ENCODE measurements at regions not wholly inside any gene's neighbourhood (a gene's known extent, or its start where the extent isn't known, plus 50 kb on each side); places are given as distances from the start of the nearest gene placed in this dataset.

DNA sequence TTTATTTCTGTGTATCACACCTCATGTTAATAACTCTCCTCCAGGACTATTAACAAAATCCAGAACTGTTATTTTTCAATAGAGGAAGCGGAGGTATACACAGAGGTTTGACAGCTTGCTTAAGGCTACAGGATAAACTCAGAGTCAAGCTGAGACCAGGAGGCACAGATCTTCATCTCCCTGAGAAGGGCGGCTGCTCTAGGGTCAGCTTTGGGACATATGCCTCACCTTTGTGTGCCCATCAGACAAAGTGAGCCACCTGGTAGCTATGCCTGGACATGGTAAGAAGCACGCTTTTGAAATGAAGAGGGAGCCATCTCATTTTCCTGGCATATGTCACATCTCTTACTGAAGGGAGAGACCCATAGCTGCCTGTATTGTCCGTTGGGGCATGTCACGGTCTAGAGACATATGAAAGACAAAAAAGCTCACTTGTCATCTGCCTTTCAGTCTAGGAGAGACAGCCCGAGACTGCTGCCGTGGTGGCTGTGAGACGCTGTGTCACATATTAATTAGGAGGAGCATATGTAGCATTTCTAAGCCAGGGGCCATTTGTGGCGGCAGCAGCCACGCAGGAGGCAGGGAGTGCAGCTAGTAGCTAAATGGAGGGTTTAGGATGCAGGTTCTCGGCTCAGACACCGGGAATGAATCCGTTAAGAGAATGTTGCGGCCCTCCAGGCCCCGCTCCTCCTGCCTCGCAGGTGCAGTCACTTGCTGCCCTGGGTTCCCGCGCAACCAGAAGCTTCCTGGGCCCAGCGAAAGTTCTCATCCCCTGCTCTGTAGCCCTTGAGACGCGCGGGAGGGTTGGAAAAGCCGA, 161.3 kb upstream of the C1orf21 start:
- Histone ChIP-seq H3K79me1 (ENCODE audit: low read depth in 1 of 2, low read length in 2 of 2) (no peaks in the 10 kb centered on the region), H2AFZ (replicated peaks; ENCODE audit: low read length, poor library complexity) (no peak overlapping the region), H3K23ac (ENCODE audit: low read depth, low read length) (no peak overlapping the region), H2BK15ac (ENCODE audit: low read depth, low read length) (no peak overlapping the region), H3K9ac (ENCODE audit: low read depth, low read length) (no peak overlapping the region), H3K4ac (ENCODE audit: low read depth, low read length) (no peak overlapping the region), H3K9me3 (ENCODE audit: control insufficient read depth, insufficient read depth, low read length) (no peaks in the 10 kb centered on the region), H4K91ac (ENCODE audit: insufficient read depth, low read depth, low read length) (0 out of 2 replicates have a peak overlapping the region, but pooled peaks have one; percentile 23), H4K20me1 (ENCODE audit: insufficient read depth, low read length) (no peaks in the 10 kb centered on the region), H3K56ac (ENCODE audit: extremely low read depth, insufficient read depth, low read length) (no peak overlapping the region), H2BK120ac (ENCODE audit: low read depth, low read length) (no peak overlapping the region), H3K14ac (replicated peaks; ENCODE audit: low read depth, low read length) (no peak overlapping the region), H3K9me1 (ENCODE audit: insufficient read depth, low read length) (peaks cover 4% of the 10 kb centered on the region; the same call in 1 of the 2 replicates), H2BK5ac (ENCODE audit: low read depth, low read length, poor library complexity, severe bottlenecking) (no peak overlapping the region), H4K5ac (ENCODE audit: low read depth, low read length) (no peak overlapping the region), H3K27me3 (ENCODE audit: control insufficient read depth, insufficient read depth, low read length) (peaks cover 11% of the 10 kb centered on the region), H3K18ac (ENCODE audit: low read depth, low read length) (no peak overlapping the region), H4K8ac (ENCODE audit: low read depth in 2 of 2, low read length in 2 of 2) (no peak overlapping the region), H2AK5ac (ENCODE audit: low read depth, low read length) (no peak overlapping the region), H2AK9ac (replicated peaks; ENCODE audit: low read depth, low read length, poor library complexity) (no peak overlapping the region), H2BK20ac (ENCODE audit: low read depth, low read length) (no peak overlapping the region), H3K4me2 (ENCODE audit: low read depth, low read length) (no peak overlapping the region), H3K27ac (ENCODE audit: insufficient read depth, low read length) (no peak overlapping the region), H3K4me3 (ENCODE audit: insufficient read depth, low read depth, low read length) (no peak overlapping the region), H3K36me3 (ENCODE audit: control insufficient read depth, insufficient read depth, low read length) (no peaks in the 10 kb centered on the region), H3K4me1 (ENCODE audit: control insufficient read depth, insufficient read depth, low read length) (no peaks in the 10 kb centered on the region; the same call in 1 of the 2 replicates)
- intact Hi-C loops (cut with micrococcal nuclease) (loop anchor here (10.0 kb wide), 2 partner anchors 271 to 571 kb away; partner anchors contain the start of gene APOBEC4), in situ Hi-C loops (cut with MboI; ENCODE audit: low sequenced_read_pairs) (loop anchor here (10.0 kb wide), 1 partner anchor 439 kb away; no protein-coding TSS in a partner anchor), dilution Hi-C loops (cut with HindIII; ENCODE audit: low sequenced_read_pairs, unreplicated experiment) (no loop called here)
- TF ChIP-seq USF2 (IDR thresholded peaks at IDR 0.05; ENCODE audit: low read depth, low read length) (no peak), RFX5 (IDR thresholded peaks at IDR 0.05; ENCODE audit: low read depth, low read length) (no peak), CEBPB (IDR thresholded peaks at IDR 0.05; ENCODE audit: low read depth, low read length) (no peak), RAD21 (IDR thresholded peaks at IDR 0.05; ENCODE audit: low read length) (no peak), ELK1 (IDR thresholded peaks at IDR 0.05; ENCODE audit: borderline replicate concordance, low read depth, low read length) (no peak), BHLHE40 (IDR thresholded peaks at IDR 0.05; ENCODE audit: low read depth, low read length) (no peak), SMC3 (IDR thresholded peaks at IDR 0.05; ENCODE audit: low read depth, low read length) (no peak), CTCF (conservative IDR thresholded peaks at IDR 0.05; ENCODE audit: low read depth, low read length) (no peak), POLR2A (IDR thresholded peaks at IDR 0.05; ENCODE audit: low read depth, low read length) (no peak), MAFK (IDR thresholded peaks at IDR 0.05; ENCODE audit: low read depth, low read length) (no peak), RCOR1 (IDR thresholded peaks at IDR 0.05; ENCODE audit: insufficient replicate concordance, low read length) (no peak), MXI1 (IDR thresholded peaks at IDR 0.05; ENCODE audit: borderline replicate concordance, low read depth, low read length) (no peak), FOS (IDR thresholded peaks at IDR 0.05; ENCODE audit: low read depth, low read length) (no peak), MAZ (IDR thresholded peaks at IDR 0.05; ENCODE audit: borderline replicate concordance, low read depth, low read length) (no peak)
- POLR2A ChIA-PET (ENCODE audit: unreplicated experiment), result no interaction called here
- CTCF ChIA-PET, result interaction anchor here (0.7 to 2.1 kb wide), 4 partner anchors 14 to 343 kb away, joined by 3 to 6 read pairs (median 3); no protein-coding TSS in a partner anchor
- ATAC-seq (ENCODE audit: low read depth) (no peak), DNase-seq (no peak)
- WGBS, 2 experiments (ENCODE audit: extremely low coverage in 2 of 2, insufficient read length in 1 of 2), result 95% methylated on average over 12 of the region's 23 CpGs; no CpG with 5 or more reads in 1 of the 2 experiments
- no TSS peak for BruUV-seq (replicated peaks)
